GM12878 (cell line): ENCODE measurements at regions not wholly inside any gene's neighbourhood (a gene's known extent, or its start where the extent isn't known, plus 50 kb on each side); places are given as distances from the start of the nearest gene placed in this dataset.

Source experiments
- ATAC-seq: fragments of 200-7000 bp; cut with Tn5 transposase; 3 replicates; pipeline ENCODE4 v1.9.1; 2020; ENCODE audit warnings: mild to moderate bottlenecking, moderate library complexity
- BruUV-seq: library from RNA; stranded (reverse); fragments of 400-500 nt; replicated peaks from 2 replicates; lab custom pipeline; 2021; lab: Mats Ljungman, UMichigan
- CTCF ChIA-PET: fragments of 300-600 bp; sonication (Branson Sonifier 250); formaldehyde crosslinking; extraction: SDS; loops from one replicate; lab custom pipeline; 2021; ENCODE audit warnings: inconsistent platforms; lab: Yijun Ruan, JAX
- POLR2A ChIA-PET: fragments of 350-600 bp; formaldehyde crosslinking; extraction: SDS; loops from one replicate; lab custom pipeline; 2021; ENCODE audit warnings: inconsistent platforms; lab: Charles Lee
- RAD21 ChIA-PET: fragments of 300-600 bp; sonication (Branson Sonifier 250); formaldehyde crosslinking; loops from one replicate; lab custom pipeline; 2023; ENCODE audit warnings: antibody characterized with exemption; ENCODE audit not compliant: unreplicated experiment; lab: Charles Lee
- SMC1A ChIA-PET: fragments of 300-600 bp; sonication (Branson Sonifier 250); formaldehyde crosslinking; loops from one replicate; lab custom pipeline; 2023; ENCODE audit not compliant: unreplicated experiment, uncharacterized antibody; lab: Charles Lee
- DNase-seq: peaks from one replicate; pipeline ENCODE4 v3.0.0-alpha.2; 2011; ENCODE audit warnings: low read depth, low spot score
- FAIRE-seq: peaks from 3 replicates; lab custom pipeline; 2011; peaks lifted over from hg19 to GRCh38; lab: Jason Lieb, UNC
- H2AFZ ChIP-seq: 2 replicates; pipeline ENCODE4 v1.6.0; 2011; ENCODE audit warnings: low read depth, low read length, control low read depth; ENCODE audit not compliant: control insufficient read depth
- H3K27ac ChIP-seq: 2 replicates; pipeline ENCODE4 v1.5.1; 2011; ENCODE audit warnings: control low read depth; ENCODE audit not compliant: control insufficient read depth, insufficient read depth
- H3K27me3 ChIP-seq, 2 experiments: replicated peaks in 1 of 2; 2 replicates each; pipeline versions ENCODE4 v1.6.0 to v1.6.1; 2011; ENCODE audit warnings: low read length in 1 of 2; ENCODE audit not compliant: control insufficient read depth in 2 of 2, insufficient read depth in 2 of 2
- H3K36me3 ChIP-seq, 2 experiments: 2 replicates each; pipeline ENCODE4 v1.5.1; 2011; ENCODE audit warnings: low read length in 1 of 2; ENCODE audit not compliant: control insufficient read depth in 2 of 2, insufficient read depth in 2 of 2
- H3K4me1 ChIP-seq: 2 replicates; pipeline ENCODE4 v1.6.1; 2011; ENCODE audit warnings: mild to moderate bottlenecking, low read length, moderate library complexity, mixed read lengths; ENCODE audit not compliant: control insufficient read depth, insufficient read depth
- H3K4me2 ChIP-seq: 2 replicates; pipeline ENCODE4 v1.6.0; 2011; ENCODE audit warnings: control low read depth; ENCODE audit not compliant: control insufficient read depth, insufficient read depth
- H3K4me3 ChIP-seq: fragments of 200-600 bp; sonication (generic); 2 replicates; pipeline ENCODE4 v1.5.1; 2016
- H3K79me2 ChIP-seq: 2 replicates; pipeline ENCODE4 v1.6.0; 2011; ENCODE audit warnings: low read length; ENCODE audit not compliant: control insufficient read depth, insufficient read depth
- H3K9ac ChIP-seq: 2 replicates; pipeline ENCODE4 v1.8.0; 2011; ENCODE audit warnings: low read length, control low read depth, mixed read lengths; ENCODE audit not compliant: control insufficient read depth, insufficient read depth
- H3K9me3 ChIP-seq: replicated peaks from 3 replicates; pipeline ENCODE4 v1.5.1; 2011; ENCODE audit warnings: mild to moderate bottlenecking, low read length; ENCODE audit not compliant: control insufficient read depth, insufficient read depth
- H4K20me1 ChIP-seq: 2 replicates; pipeline ENCODE4 v1.6.0; 2011; ENCODE audit not compliant: control insufficient read depth, insufficient read depth
- LARP7 ChIP-seq: fragments of 450-650 bp; IDR thresholded peaks from 2 replicates; pipeline ENCODE4 v1.6.1; 2017; ENCODE audit warnings: mild to moderate bottlenecking
- NFXL1 ChIP-seq: fragments of 450-650 bp; IDR thresholded peaks from 2 replicates; pipeline ENCODE4 v1.6.1; 2017; ENCODE audit warnings: antibody characterized with exemption, mild to moderate bottlenecking, borderline replicate concordance
- TCF7 ChIP-seq: IDR thresholded peaks from 2 replicates; pipeline ENCODE4 v1.6.1; 2014; ENCODE audit warnings: antibody characterized with exemption, borderline replicate concordance
- YBX1 ChIP-seq: fragments of 450-650 bp; IDR thresholded peaks from 2 replicates; pipeline ENCODE4 v1.6.1; 2016; ENCODE audit warnings: antibody characterized with exemption
- ZBTB11 ChIP-seq: fragments of 450-650 bp; formaldehyde crosslinking; IDR thresholded peaks from 2 replicates; pipeline ENCODE4 v1.5.0; 2022; ENCODE audit warnings: mild to moderate bottlenecking, missing genetic modification characterization
- WGBS: methylation state at CpG from one replicate; pipeline ENCODE4 v1.1.6; 2016; ENCODE audit warnings: low lambda C conversion rate; ENCODE audit not compliant: insufficient replicate concordance, insufficient coverage; ENCODE audit errors: missing lambda C conversion rate; 5-methylcytosine and 5-hydroxymethylcytosine counted together
- in situ Hi-C: fragments of 300-500 bp; cut with MboI; formaldehyde crosslinking; loops from 9 replicates; pipeline ENCODE4 v1.14.3; 2018; ENCODE audit warnings: mixed read lengths
- intact Hi-C: fragments of 100-400 bp; cut with micrococcal nuclease; formaldehyde crosslinking; loops from one replicate; pipeline ENCODE4 v1.14.2; 2022; ENCODE audit not compliant: unreplicated experiment
- TF ChIP-seq, protein P1 (sequence below): fragments of 450-650 bp; IDR thresholded peaks from 2 replicates; pipeline ENCODE4 v1.6.1; 2018; ENCODE audit warnings: mild to moderate bottlenecking, low read depth, moderate library complexity; ENCODE audit not compliant: partially characterized antibody
- TF ChIP-seq, protein P2 (sequence below): IDR thresholded peaks from 2 replicates; pipeline ENCODE4 v1.6.1; 2012; ENCODE audit warnings: low read depth, low read length, improper control_type of control experiment

DNA sequence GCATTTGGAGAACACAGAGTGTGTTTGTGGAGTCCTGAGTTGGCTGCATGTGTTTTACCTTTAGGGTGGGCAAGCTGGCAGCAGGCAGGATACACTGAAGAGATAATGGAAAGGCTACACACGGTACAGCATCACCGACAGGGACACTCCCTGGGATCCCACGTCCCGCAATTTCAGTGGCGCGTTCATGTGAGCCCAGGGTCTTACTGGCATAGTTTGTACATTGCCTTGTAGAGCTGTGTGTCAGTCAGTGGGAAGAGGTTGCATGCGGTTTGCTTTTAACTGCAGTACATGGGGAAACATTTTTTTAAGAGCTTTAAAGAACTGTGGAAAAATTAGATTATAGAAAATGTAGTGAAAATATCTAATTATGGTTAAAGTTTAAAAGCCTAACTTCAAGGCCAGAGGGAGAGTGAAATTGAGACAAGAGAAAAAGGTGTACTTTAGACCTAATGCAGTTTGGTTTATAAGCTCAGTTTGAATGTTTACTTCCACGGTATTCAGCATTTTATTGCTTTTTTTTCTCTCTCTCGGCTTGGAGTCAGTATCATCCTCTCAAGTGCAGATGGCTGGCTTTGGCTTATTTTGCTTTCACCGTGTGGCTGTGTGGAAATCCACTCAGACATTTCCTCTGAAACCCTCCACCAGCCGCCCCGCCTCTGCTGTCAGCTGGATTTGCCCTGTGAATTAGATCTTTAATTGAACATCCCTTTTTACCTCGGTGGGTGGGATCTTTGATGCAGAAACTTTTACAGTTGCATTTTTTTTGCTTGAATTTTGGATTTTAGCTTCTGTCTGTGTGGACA lies 364.2 kb upstream of the COBL start:
- ChIA-PET POLR2A (no interaction called here), SMC1A (interaction anchor here (1.0 kb wide), 1 partner anchor 58 kb away, joined by 3 read pairs; no protein-coding TSS in a partner anchor), RAD21 (no interaction called here), CTCF (no interaction called here)
- Histone ChIP-seq H3K4me3 (no peak overlapping the region), H3K27me3 (no peaks in the 10 kb centered on the region), H3K27ac (no peak overlapping the region), H2AFZ (no peak overlapping the region), H3K9ac (no peak overlapping the region), H3K9me3 (no peaks in the 10 kb centered on the region), H4K20me1 (no peaks in the 10 kb centered on the region), H3K4me2 (no peak overlapping the region), H3K36me3 (no peaks in the 10 kb centered on the region), H3K79me2 (no peaks in the 10 kb centered on the region), H3K4me1 (no peaks in the 10 kb centered on the region)
- BruUV-seq: no TSS peak
- DNase-seq: no peak
- WGBS: 37% methylated on average over 13 of the region's 13 CpGs
- TF ChIP-seq, protein P1, sequence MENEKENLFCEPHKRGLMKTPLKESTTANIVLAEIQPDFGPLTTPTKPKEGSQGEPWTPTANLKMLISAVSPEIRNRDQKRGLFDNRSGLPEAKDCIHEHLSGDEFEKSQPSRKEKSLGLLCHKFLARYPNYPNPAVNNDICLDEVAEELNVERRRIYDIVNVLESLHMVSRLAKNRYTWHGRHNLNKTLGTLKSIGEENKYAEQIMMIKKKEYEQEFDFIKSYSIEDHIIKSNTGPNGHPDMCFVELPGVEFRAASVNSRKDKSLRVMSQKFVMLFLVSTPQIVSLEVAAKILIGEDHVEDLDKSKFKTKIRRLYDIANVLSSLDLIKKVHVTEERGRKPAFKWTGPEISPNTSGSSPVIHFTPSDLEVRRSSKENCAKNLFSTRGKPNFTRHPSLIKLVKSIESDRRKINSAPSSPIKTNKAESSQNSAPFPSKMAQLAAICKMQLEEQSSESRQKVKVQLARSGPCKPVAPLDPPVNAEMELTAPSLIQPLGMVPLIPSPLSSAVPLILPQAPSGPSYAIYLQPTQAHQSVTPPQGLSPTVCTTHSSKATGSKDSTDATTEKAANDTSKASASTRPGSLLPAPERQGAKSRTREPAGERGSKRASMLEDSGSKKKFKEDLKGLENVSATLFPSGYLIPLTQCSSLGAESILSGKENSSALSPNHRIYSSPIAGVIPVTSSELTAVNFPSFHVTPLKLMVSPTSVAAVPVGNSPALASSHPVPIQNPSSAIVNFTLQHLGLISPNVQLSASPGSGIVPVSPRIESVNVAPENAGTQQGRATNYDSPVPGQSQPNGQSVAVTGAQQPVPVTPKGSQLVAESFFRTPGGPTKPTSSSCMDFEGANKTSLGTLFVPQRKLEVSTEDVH: no peak
- intact Hi-C loops: no loop called here
- ATAC-seq: no peak
- in situ Hi-C loops: no loop called here
- no peak for FAIRE-seq

DNA sequence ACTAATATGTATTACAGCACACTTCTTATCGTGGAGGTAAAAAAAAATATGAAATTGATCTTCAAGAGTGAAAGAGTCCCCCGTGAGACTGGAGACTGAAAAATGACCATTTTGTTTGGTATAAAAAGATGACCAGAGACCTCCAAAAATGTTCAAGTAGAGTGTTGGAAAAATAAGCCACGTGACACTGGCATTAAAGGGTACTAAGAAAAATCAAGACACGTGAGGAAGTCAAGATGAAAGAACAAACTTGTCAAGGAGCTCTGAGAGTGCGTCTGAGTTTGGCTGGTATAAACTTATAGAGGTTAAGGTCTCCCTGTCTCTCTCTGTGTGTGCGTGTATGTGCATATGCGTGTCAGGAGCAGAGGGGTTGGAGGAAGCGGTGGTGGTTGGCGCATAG lies 362.7 kb upstream of the COBL start:
- TF ChIP-seq ZBTB11 (CRISPR knock-in tag): no peak
- TF ChIP-seq, protein P2, sequence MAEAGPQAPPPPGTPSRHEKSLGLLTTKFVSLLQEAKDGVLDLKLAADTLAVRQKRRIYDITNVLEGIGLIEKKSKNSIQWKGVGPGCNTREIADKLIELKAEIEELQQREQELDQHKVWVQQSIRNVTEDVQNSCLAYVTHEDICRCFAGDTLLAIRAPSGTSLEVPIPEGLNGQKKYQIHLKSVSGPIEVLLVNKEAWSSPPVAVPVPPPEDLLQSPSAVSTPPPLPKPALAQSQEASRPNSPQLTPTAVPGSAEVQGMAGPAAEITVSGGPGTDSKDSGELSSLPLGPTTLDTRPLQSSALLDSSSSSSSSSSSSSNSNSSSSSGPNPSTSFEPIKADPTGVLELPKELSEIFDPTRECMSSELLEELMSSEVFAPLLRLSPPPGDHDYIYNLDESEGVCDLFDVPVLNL: no peak
- TF ChIP-seq NFXL1: no peak
- no peak for TF ChIP-seq TCF7
- TF ChIP-seq YBX1: no peak
- TF ChIP-seq LARP7: no peak
- H3K9me3 ChIP-seq: no peaks in the 10 kb centered on the region
- SMC1A ChIA-PET: no interaction called here
- WGBS: 39% methylated on average over 9 of the region's 9 CpGs
- in situ Hi-C loops: no loop called here
- BruUV-seq: no TSS peak
- no peaks in the 10 kb centered on the region for H3K36me3 ChIP-seq
- no peak overlapping the region for H3K9ac ChIP-seq
- no peak for DNase-seq
- H4K20me1 ChIP-seq: no peaks in the 10 kb centered on the region
- POLR2A ChIA-PET: no interaction called here
- FAIRE-seq: no peak
- no peaks in the 10 kb centered on the region for H3K4me1 ChIP-seq
- RAD21 ChIA-PET: no interaction called here
- no peak overlapping the region for H3K4me3 ChIP-seq
- intact Hi-C loops: no loop called here
- CTCF ChIA-PET: no interaction called here
- H3K4me2 ChIP-seq: no peak overlapping the region
- H2AFZ ChIP-seq: no peak overlapping the region
- H3K27ac ChIP-seq: no peak overlapping the region
- no peaks in the 10 kb centered on the region for H3K79me2 ChIP-seq
- no peak for ATAC-seq
- no peaks in the 10 kb centered on the region for H3K27me3 ChIP-seq
